SK-N-SH (cell line): ENCODE measurements at regions not wholly inside any gene's neighbourhood (a gene's known extent, or its start where the extent isn't known, plus 50 kb on each side); places are given as distances from the start of the nearest gene placed in this dataset.

ENCODE experiments used
- EZH2phosphoT487 ChIP-seq: fragments of 200-600 bp; sonication (generic); IDR thresholded peaks from 2 replicates; pipeline ENCODE4 v1.6.1; 2017; ENCODE audit warnings: low read depth, mixed run types, mild to moderate bottlenecking, antibody characterized with exemption, moderate library complexity, borderline replicate concordance
- JUND ChIP-seq: IDR thresholded peaks from 2 replicates; pipeline ENCODE4 v1.4.0; 2012
- MXI1 ChIP-seq: IDR thresholded peaks from 2 replicates; pipeline ENCODE4 v1.6.1; 2012; ENCODE audit warnings: mild to moderate bottlenecking, low read depth, low read length, improper control_type of control experiment
- POLR2AphosphoS5 ChIP-seq: IDR thresholded peaks from 2 replicates; pipeline ENCODE4 v1.6.1; 2012; ENCODE audit warnings: low read depth, low read length
- RFX5 ChIP-seq: IDR thresholded peaks from 2 replicates; pipeline ENCODE4 v1.6.1; 2012; ENCODE audit warnings: mild to moderate bottlenecking, improper control_type of control experiment, low read length
- TCF12 ChIP-seq: IDR thresholded peaks from 2 replicates; pipeline ENCODE4 v1.4.0; 2012
- TF ChIP-seq, protein P1 (sequence below): fragments of 200-600 bp; sonication (generic); IDR thresholded peaks from 2 replicates; pipeline ENCODE4 v1.6.1; 2017; ENCODE audit warnings: antibody characterized with exemption, mild to moderate bottlenecking, moderate library complexity
- TF ChIP-seq, protein P2 (sequence below): IDR thresholded peaks from 2 replicates; pipeline ENCODE4 v1.6.1; 2012; ENCODE audit warnings: mild to moderate bottlenecking, low read depth, low read length, moderate library complexity

DNA sequence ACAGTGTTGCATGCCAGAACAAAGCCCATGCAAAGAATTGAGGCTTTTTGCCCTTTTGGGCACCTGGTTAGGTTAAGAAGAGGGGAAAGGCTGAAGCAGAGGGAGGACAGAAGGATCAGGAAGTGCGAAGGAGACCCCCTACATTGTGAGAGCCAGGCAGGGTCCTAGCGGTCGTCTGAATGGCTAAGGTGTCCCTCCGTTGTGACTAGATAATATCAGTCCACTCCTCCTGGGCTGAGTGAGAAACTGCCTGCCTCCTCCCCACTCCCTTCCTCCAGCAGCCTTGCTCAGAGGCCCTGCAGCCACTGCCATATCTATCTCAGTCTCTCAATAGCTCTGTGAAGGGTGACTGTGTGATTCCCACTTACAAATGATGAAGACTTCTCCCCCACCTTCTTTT, 75.1 kb downstream of the WSB1 start:
- TF ChIP-seq, protein P1, sequence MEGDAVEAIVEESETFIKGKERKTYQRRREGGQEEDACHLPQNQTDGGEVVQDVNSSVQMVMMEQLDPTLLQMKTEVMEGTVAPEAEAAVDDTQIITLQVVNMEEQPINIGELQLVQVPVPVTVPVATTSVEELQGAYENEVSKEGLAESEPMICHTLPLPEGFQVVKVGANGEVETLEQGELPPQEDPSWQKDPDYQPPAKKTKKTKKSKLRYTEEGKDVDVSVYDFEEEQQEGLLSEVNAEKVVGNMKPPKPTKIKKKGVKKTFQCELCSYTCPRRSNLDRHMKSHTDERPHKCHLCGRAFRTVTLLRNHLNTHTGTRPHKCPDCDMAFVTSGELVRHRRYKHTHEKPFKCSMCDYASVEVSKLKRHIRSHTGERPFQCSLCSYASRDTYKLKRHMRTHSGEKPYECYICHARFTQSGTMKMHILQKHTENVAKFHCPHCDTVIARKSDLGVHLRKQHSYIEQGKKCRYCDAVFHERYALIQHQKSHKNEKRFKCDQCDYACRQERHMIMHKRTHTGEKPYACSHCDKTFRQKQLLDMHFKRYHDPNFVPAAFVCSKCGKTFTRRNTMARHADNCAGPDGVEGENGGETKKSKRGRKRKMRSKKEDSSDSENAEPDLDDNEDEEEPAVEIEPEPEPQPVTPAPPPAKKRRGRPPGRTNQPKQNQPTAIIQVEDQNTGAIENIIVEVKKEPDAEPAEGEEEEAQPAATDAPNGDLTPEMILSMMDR, result no peak
- TF ChIP-seq POLR2AphosphoS5 (no peak), TCF12 (no peak), EZH2phosphoT487 (no peak), MXI1 (no peak), RFX5 (no peak), JUND (no peak)
- TF ChIP-seq, protein P2, sequence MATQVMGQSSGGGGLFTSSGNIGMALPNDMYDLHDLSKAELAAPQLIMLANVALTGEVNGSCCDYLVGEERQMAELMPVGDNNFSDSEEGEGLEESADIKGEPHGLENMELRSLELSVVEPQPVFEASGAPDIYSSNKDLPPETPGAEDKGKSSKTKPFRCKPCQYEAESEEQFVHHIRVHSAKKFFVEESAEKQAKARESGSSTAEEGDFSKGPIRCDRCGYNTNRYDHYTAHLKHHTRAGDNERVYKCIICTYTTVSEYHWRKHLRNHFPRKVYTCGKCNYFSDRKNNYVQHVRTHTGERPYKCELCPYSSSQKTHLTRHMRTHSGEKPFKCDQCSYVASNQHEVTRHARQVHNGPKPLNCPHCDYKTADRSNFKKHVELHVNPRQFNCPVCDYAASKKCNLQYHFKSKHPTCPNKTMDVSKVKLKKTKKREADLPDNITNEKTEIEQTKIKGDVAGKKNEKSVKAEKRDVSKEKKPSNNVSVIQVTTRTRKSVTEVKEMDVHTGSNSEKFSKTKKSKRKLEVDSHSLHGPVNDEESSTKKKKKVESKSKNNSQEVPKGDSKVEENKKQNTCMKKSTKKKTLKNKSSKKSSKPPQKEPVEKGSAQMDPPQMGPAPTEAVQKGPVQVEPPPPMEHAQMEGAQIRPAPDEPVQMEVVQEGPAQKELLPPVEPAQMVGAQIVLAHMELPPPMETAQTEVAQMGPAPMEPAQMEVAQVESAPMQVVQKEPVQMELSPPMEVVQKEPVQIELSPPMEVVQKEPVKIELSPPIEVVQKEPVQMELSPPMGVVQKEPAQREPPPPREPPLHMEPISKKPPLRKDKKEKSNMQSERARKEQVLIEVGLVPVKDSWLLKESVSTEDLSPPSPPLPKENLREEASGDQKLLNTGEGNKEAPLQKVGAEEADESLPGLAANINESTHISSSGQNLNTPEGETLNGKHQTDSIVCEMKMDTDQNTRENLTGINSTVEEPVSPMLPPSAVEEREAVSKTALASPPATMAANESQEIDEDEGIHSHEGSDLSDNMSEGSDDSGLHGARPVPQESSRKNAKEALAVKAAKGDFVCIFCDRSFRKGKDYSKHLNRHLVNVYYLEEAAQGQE, result no peak
